CD14-positive monocyte (primary cell): ENCODE measurements at regions not wholly inside any gene's neighbourhood (a gene's known extent, or its start where the extent isn't known, plus 50 kb on each side); places are given as distances from the start of the nearest gene placed in this dataset.

Experiments
- DNase-seq, 3 donors: peaks; one replicate each; pipeline ENCODE4 v3.0.0-alpha.2; 2011 to 2022
- H2AFZ ChIP-seq: 2 replicates; pipeline ENCODE4 v1.6.0; 2012; ENCODE audit warnings: mild to moderate bottlenecking, low read depth, low read length, inconsistent platforms; ENCODE audit not compliant: insufficient read depth, poor library complexity, severe bottlenecking
- H3K27ac ChIP-seq, 2 donors: 1 replicate in 1 of 2; 2 replicates in 1 of 2; pipeline ENCODE4 v1.5.1; 2012 to 2013; ENCODE audit warnings: low read length in 2 of 2, control low read depth in 1 of 2, inconsistent platforms in 1 of 2, low read depth in 1 of 2, mild to moderate bottlenecking in 1 of 2
- H3K27me3 ChIP-seq, 2 donors: one replicate each; pipeline versions ENCODE4 v1.6.0 to v1.6.1; 2011 to 2013; ENCODE audit warnings: low read length in 2 of 2; ENCODE audit not compliant: control insufficient read depth in 2 of 2, insufficient read depth in 2 of 2
- H3K36me3 ChIP-seq, 2 donors: replicated peaks in 1 of 2; 1 replicate in 1 of 2; 2 replicates in 1 of 2; pipeline versions ENCODE4 v1.5.1 to v1.6.1; 2012 to 2013; ENCODE audit warnings: low read length in 2 of 2, control low read depth in 1 of 2, inconsistent platforms in 1 of 2, mild to moderate bottlenecking in 1 of 2; ENCODE audit not compliant: insufficient read depth in 2 of 2, control insufficient read depth in 1 of 2
- H3K4me1 ChIP-seq, 2 donors: 1 replicate in 1 of 2; 2 replicates in 1 of 2; pipeline versions ENCODE4 v1.5.1 to v1.6.1; 2012 to 2013; ENCODE audit warnings: low read length in 2 of 2, control low read depth in 1 of 2, inconsistent platforms in 1 of 2, mild to moderate bottlenecking in 1 of 2, moderate library complexity in 1 of 2; ENCODE audit not compliant: insufficient read depth in 2 of 2, control insufficient read depth in 1 of 2
- H3K4me2 ChIP-seq: replicated peaks from 2 replicates; pipeline ENCODE3; 2012; ENCODE audit warnings: low read length, moderate library complexity, mild to moderate bottlenecking; ENCODE audit not compliant: poor library complexity, severe bottlenecking; ENCODE audit errors: extremely low read depth
- H3K4me3 ChIP-seq, 3 experiments: fragments of 200-600 bp in 1 of 3; sonication (generic) in 1 of 3; replicated peaks in 1 of 3; 1 replicate in 2 of 3; 2 replicates in 1 of 3; pipeline ENCODE4 v1.5.1; 2011 to 2013; ENCODE audit warnings: low read length in 3 of 3, mild to moderate bottlenecking in 3 of 3, control low read depth in 2 of 3, low read depth in 2 of 3, inconsistent platforms in 1 of 3, moderate library complexity in 1 of 3
- H3K79me2 ChIP-seq: 2 replicates; pipeline ENCODE4 v1.6.0; 2012; ENCODE audit warnings: mild to moderate bottlenecking, control low read depth, inconsistent platforms, low read length, moderate library complexity; ENCODE audit not compliant: insufficient read depth
- H3K9ac ChIP-seq: 2 replicates; pipeline ENCODE4 v1.6.0; 2017; ENCODE audit warnings: low read length, mild to moderate bottlenecking; ENCODE audit not compliant: insufficient read depth, poor library complexity, severe bottlenecking
- H3K9me3 ChIP-seq, 2 donors: replicated peaks in 1 of 2; 1 replicate in 1 of 2; 2 replicates in 1 of 2; pipeline versions ENCODE4 v1.5.1 to v1.6.1; 2012 to 2013; ENCODE audit warnings: low read length in 2 of 2, control low read depth in 1 of 2; ENCODE audit not compliant: control insufficient read depth in 1 of 2, insufficient read depth in 1 of 2
- H4K20me1 ChIP-seq: 2 replicates; pipeline ENCODE4 v1.6.0; 2012; ENCODE audit warnings: mild to moderate bottlenecking, low read length, control low read depth, moderate library complexity; ENCODE audit not compliant: insufficient read depth
- H3K27ac Mint-ChIP-seq, 7 donors: one replicate each; pipeline ENCODE4 v1.8.0; 2020; ENCODE audit warnings: mild to moderate bottlenecking in 7 of 7, mixed read lengths in 7 of 7, moderate library complexity in 6 of 7, inconsistent platforms in 2 of 7
- H3K27me3 Mint-ChIP-seq, 3 donors: one replicate each; pipeline ENCODE4 v1.8.0; 2021 to 2022; ENCODE audit warnings: low read depth in 3 of 3, mild to moderate bottlenecking in 3 of 3, mixed read lengths in 3 of 3, moderate library complexity in 3 of 3, inconsistent platforms in 1 of 3
- H3K36me3 Mint-ChIP-seq, 2 donors: one replicate each; pipeline ENCODE4 v1.8.0; 2020; ENCODE audit warnings: mixed read lengths in 2 of 2, inconsistent platforms in 1 of 2, mild to moderate bottlenecking in 1 of 2
- H3K4me1 Mint-ChIP-seq: one replicate; pipeline ENCODE4 v1.8.0; 2020; ENCODE audit warnings: mild to moderate bottlenecking, mixed read lengths
- H3K4me3 Mint-ChIP-seq, 2 donors: one replicate each; pipeline ENCODE4 v1.8.0; 2020; ENCODE audit warnings: mild to moderate bottlenecking in 2 of 2, mixed read lengths in 2 of 2, moderate library complexity in 1 of 2
- H3K9me3 Mint-ChIP-seq, 7 donors: one replicate each; pipeline ENCODE4 v1.8.0; 2020 to 2022; ENCODE audit warnings: mixed read lengths in 7 of 7, mild to moderate bottlenecking in 6 of 7, moderate library complexity in 6 of 7, inconsistent platforms in 2 of 7
- CTCF ChIP-seq: fragments of 200-600 bp; IDR thresholded peaks from one replicate; pipeline ENCODE4 v1.8.0; 2022; ENCODE audit warnings: antibody characterized with exemption, mild to moderate bottlenecking
- WGBS: methylation state at CpG from one replicate; pipeline ENCODE4 v1.1.5; 2013; ENCODE audit warnings: missing lambda C conversion rate; ENCODE audit not compliant: insufficient coverage; 5-methylcytosine and 5-hydroxymethylcytosine counted together
- intact Hi-C, 2 donors: fragments of 100-400 bp; cut with micrococcal nuclease; formaldehyde crosslinking; loops; one replicate each; pipeline versions ENCODE4 v1.15.0 to v1.15.1; 2023

DNA sequence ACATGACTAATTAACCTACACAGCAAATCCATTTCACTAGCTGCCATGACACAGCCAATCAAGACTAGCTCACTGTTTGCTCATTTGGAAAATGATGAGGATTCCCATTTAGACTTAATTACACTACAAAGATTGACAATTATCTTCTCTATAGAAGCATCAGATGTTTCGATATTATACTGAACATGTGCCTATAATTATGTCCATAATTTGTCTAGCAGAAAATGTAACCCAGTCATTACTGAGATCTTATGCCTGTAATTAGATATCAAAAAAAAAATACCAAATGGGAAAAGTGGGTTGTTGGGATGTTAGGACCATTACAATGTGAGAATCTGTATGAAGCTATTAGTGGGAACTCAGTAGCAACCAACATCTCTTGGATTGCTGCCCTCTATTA is 344.2 kb upstream of the MCTP2 start:
- Histone ChIP-seq H3K9me3 (no peaks in the 10 kb centered on the region), H3K36me3 (no peaks in the 10 kb centered on the region), H3K4me2 (no peak overlapping the region), H3K79me2 (no peaks in the 10 kb centered on the region), H3K4me3 (no peak overlapping the region), H3K27ac (no peak overlapping the region), H3K4me1 (peaks cover 0 to 3% of the 10 kb centered on the region in 2 donors), H3K27me3 (peaks cover 0 to 2% of the 10 kb centered on the region in 2 donors), H3K9ac (no peak overlapping the region), H4K20me1 (no peaks in the 10 kb centered on the region), H2AFZ (no peak overlapping the region)
- Mint-ChIP-seq H3K9me3 (no peaks in the 10 kb centered on the region), H3K27me3 (peaks cover 0 to 3% (median 0%) of the 10 kb centered on the region in 3 donors), H3K36me3 (no peaks in the 10 kb centered on the region), H3K4me3 (no peak overlapping the region), H3K27ac (no peak overlapping the region), H3K4me1 (peaks cover 9% of the 10 kb centered on the region)
- intact Hi-C loops, result no loop called here
- no peak for TF ChIP-seq CTCF
- no CpG with 5 or more reads among the region's 1 CpG for WGBS
- no peak for DNase-seq

GRCh38 chr15:93882779-93883178 is 348.6 kb upstream of the MCTP2 start:
- no peak overlapping the region for H3K4me2 ChIP-seq
- H3K27me3 Mint-ChIP-seq, result no peaks in the 10 kb centered on the region

More at GRCh38 chr15:93882779-93883178, 348.6 kb upstream of the MCTP2 start:
- H3K4me3 Mint-ChIP-seq, result no peak overlapping the region
- no peaks in the 10 kb centered on the region for H3K36me3 ChIP-seq
- peaks cover 12% of the 10 kb centered on the region for H3K4me1 Mint-ChIP-seq
- peaks cover 0 to 5% (median 2%) of the 10 kb centered on the region in 7 donors for H3K9me3 Mint-ChIP-seq
- H3K9me3 ChIP-seq, result no peaks in the 10 kb centered on the region
- no peak overlapping the region for H2AFZ ChIP-seq
- peaks cover 0 to 6% of the 10 kb centered on the region in 2 donors for H3K4me1 ChIP-seq
- H3K27me3 ChIP-seq, result no peaks in the 10 kb centered on the region
- H3K36me3 Mint-ChIP-seq, result peaks cover 2 to 10% of the 10 kb centered on the region in 2 donors
- H3K9ac ChIP-seq, result no peak overlapping the region
- no peak overlapping the region for H3K27ac Mint-ChIP-seq
- no peaks in the 10 kb centered on the region for H4K20me1 ChIP-seq
- H3K27ac ChIP-seq, result no peak overlapping the region
- TF ChIP-seq CTCF, result no peak
- intact Hi-C loops, result no loop called here
- no peak overlapping the region for H3K4me3 ChIP-seq
- 80% methylated on average over 1 of the region's 3 CpGs for WGBS
- DNase-seq, result no peak
- no peaks in the 10 kb centered on the region for H3K79me2 ChIP-seq
